VCaP (cell line): ENCODE measurements at regions not wholly inside any gene's neighbourhood (a gene's known extent, or its start where the extent isn't known, plus 50 kb on each side); places are given as distances from the start of the nearest gene placed in this dataset.
A peak's percentile ranks its signal among the peaks of the same experiment; 100 is the strongest.

Experiments used
- H3K27ac ChIP-seq: fragments of 450-650 bp; 2 replicates; pipeline ENCODE4 v1.5.1; 2017
- TF ChIP-seq, protein P1 (sequence below): fragments of 450-650 bp; conservative IDR thresholded peaks from 2 replicates; pipeline ENCODE4 v1.5.1; 2017; ENCODE audit warnings: mild to moderate bottlenecking, moderate library complexity

DNA sequence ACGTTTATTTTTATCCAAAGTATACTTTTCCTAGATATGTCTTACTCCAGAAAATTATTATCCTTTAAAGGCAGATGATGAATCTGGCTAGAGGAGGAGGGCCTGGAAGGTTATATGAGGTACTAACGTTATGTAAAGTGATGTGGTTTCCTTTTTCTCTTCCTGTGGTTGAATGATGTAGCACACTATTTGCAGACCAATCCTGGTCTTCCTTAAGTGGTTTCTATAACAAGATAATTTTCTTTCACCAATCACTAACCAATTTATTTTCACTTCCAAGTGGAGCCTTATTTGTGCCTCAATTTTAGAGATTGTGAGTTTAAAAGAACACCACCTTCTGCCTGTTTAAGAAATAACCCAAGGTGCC lies 154.6 kb upstream of the SOX4 start:
- no peak overlapping the region for H3K27ac ChIP-seq
- TF ChIP-seq, protein P1, sequence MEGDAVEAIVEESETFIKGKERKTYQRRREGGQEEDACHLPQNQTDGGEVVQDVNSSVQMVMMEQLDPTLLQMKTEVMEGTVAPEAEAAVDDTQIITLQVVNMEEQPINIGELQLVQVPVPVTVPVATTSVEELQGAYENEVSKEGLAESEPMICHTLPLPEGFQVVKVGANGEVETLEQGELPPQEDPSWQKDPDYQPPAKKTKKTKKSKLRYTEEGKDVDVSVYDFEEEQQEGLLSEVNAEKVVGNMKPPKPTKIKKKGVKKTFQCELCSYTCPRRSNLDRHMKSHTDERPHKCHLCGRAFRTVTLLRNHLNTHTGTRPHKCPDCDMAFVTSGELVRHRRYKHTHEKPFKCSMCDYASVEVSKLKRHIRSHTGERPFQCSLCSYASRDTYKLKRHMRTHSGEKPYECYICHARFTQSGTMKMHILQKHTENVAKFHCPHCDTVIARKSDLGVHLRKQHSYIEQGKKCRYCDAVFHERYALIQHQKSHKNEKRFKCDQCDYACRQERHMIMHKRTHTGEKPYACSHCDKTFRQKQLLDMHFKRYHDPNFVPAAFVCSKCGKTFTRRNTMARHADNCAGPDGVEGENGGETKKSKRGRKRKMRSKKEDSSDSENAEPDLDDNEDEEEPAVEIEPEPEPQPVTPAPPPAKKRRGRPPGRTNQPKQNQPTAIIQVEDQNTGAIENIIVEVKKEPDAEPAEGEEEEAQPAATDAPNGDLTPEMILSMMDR, result no peak

DNA sequence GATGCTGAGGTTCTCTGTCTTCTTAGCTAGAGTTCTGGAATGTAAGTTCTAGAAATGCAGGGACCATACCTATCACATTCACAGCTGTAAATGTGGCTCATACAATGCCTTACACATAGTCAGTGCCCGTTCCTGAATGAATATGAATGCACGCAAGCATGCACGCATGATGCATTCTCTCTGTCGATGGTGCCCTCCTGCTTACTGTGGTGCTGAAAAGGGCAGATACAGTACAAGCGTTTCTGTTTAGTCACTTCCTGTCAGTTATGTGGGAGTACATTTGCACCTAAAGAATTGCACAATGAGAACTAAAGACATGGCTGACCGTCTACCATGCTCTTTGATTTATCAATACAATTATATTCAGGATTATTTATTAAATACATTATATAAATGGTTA lies 152.2 kb upstream of the SOX4 start:
- TF ChIP-seq, protein P1, result no peak
- H3K27ac ChIP-seq, result no peak overlapping the region

DNA sequence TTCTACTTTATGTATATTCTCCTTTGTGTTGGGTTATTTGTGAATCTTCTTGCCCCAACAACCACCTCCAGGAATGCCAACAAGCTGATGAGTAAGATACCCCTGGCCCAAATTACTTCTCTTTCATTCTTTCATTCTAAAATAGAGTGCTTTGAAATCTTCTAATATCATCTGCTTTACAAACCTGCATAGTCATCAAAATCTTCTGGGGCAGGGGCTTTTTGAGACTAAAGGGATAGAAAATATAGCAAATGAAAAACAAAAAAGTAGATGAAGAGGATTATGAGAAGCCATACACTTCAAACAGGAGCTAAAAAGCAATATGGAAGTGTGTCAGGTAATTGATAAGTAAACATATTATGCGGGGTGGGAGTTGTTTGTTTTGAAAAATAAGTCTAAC lies 150.7 kb upstream of the SOX4 start:
- TF ChIP-seq, protein P1, result no peak

DNA sequence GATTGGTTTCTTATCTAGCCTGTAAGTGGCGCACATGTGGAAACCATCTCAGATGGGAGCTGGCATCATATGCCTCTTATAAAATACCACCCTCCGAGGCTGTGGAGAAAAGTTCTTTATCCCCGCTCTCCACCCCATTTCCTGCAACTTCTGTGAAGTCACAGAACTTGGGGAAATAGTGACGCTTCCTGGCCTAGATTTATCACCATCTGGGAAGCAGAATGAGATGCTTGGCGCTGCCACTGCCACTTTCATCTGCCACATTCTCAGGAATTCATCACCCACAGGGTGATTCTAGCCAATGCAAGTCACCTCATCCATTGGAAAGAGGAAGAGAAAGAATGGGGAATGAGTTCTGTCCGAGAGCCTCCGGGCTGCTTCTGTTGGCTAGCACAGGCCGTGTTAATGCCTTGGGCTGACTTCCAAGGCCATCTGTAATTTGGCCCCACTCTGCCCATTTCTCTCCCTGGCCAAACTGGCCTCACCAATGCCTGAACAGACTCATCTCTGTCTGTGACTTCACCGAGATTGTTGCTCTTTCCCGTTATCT lies 148.8 kb upstream of the SOX4 start:
- no peak overlapping the region for H3K27ac ChIP-seq
- TF ChIP-seq, protein P1, result no peak

More for the DNA sequence above, 150.7 kb upstream of the SOX4 start:
- H3K27ac ChIP-seq, result no peak overlapping the region

DNA sequence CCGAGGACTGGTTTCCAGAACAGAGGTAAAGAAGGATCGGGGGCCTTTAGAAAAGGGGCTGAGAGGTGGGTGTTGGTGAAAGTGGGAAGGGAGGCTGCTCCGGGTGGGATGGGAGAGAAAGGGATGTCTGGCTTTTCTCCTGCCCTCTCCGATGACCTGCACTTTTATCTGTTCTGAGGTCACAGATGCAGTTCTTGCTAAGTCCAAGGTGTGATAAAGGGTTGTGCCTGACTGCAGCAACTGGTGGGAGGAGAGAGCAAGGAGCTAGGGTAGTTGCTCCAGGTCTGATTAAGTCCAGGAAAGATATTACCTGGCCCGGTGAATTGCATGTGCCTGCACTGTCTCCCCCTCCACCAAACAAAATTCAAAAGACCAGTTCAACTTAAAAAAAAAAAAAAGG lies 145.6 kb upstream of the SOX4 start:
- no peak overlapping the region for H3K27ac ChIP-seq
- TF ChIP-seq, protein P1, result no peak

DNA sequence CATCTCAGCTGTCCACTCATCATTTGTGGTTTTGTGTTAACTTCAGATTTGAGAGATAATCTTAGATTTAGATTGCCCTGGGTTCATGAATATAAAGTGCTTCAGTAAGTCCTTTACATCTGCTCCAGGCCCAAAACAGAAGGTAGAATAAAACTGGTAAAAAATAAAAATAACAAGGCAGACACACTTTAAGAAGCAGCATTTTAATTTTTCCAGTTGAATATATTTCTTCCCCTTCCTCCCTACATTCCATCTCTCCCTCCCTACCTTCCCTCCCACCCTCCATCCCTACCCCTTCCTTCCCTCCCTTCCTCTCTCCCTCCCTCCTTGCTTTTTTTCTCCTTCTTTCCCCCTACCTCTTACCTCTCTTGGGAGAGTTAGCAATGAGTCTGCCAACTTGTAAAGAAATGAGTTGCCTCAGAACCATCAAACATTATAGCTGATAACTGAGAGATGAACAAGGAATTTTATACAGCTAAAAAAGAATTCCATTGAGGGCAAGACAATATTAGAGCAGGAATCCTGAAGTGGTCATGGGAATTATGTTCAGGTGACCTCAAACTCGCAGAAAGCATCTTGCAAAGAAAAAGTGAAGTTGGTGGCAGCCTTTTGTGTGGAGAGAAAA lies 145.0 kb upstream of the SOX4 start:
- TF ChIP-seq, protein P1, result no peak

DNA sequence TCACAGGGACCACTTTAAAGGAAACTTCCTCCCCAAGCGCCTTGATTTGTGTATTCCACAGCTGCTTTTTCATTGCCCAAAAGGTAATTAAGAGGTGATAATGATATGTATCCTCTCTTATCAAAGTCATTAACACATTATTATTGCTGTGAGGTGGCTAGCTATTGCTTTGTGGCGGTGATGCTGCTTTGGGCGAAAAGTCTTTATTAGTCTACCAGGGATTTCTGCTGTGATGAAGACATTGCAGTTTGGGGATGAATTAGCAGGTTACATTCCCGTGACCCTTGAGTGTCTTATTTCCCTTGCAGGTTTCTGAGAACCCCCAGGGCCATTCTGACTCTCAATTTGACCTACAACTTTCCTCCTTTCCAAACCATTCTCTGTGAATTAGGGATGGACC lies 143.4 kb upstream of the SOX4 start:
- TF ChIP-seq, protein P1, result no peak
- peak overlapping the region; percentile 34; the same call in 1 of the 2 replicates for H3K27ac ChIP-seq

More for the DNA sequence above, 145.0 kb upstream of the SOX4 start:
- no peak overlapping the region for H3K27ac ChIP-seq
